ENCODE measurements at regions not wholly inside any gene's neighbourhood (a gene's known extent, or its start where the extent isn't known, plus 50 kb on each side); places are given as distances from the start of the nearest gene placed in this dataset.
A peak's percentile ranks its signal among the peaks of the same experiment; 100 is the strongest.

DNA sequence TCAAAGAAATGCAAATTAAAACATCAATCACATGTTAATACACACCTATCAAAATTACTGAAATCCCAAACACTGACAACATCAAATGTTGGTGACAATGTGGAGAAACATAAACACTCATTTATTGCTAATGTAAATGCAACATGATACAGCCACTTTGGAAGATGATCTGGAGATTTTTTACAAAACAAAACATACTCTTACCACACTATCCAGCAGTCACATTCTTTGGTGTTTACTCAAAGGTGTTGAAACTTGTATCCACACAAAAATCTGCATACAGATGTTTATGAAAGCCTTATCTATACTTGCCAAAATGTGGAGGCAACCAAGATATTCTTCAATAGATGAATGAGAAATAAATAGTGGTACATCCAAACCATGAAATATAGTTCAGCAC is 1219.5 kb upstream of the PCDH20 start:
- DNase-seq (ENCODE audit: low read depth) = no peak

DNA sequence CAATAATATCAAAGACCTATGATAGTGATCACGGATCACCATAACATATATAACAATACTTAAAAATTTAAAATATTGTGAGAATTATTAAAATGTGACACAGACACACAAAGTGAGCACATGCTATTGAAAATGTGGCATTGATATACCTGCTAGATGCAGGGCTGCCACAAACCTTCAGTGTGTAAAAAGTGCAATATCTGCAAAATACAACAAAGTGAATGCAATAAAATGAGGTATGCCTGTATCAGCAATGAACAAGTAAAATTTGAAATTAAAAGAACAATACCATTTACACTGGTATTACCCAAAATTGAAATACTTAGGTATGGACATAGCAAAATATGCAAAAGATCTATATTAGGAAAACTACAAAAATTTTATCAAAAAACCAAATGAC is 1217.8 kb upstream of the PCDH20 start:
- no peak for DNase-seq (ENCODE audit: low read depth)

DNA sequence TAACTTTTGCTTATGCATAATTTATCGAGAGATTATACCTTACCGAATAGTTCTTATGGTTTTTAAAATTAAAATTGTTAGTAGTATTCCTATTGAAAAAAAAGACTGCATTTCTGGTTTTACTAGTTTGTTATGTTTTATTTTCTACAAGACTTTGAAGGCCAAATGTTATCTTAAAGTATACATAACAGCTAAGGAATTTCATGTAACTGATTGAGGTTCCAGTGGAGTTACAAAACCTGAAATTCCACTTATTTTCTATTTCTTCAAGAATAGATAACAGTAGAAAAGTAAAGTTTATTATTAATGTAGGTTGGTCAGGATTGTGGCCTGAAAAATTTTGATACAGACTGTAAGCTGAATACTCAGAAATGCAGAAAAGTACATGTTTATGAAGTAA is 1216.0 kb upstream of the PCDH20 start:
- no peak for DNase-seq (ENCODE audit: low read depth)

- DNase-seq (ENCODE audit: low read depth) = no peak
Observed at GRCh38 chr13:62631124-62631523, 1215.5 kb upstream of the PCDH20 start.

GRCh38 chr13:62629618-62630017 is 1214.0 kb upstream of the PCDH20 start:
- no peak for DNase-seq (ENCODE audit: low read depth)

GRCh38 chr13:62627226-62627625 is 1211.6 kb upstream of the PCDH20 start:
- DNase-seq (ENCODE audit: low read depth) = no peak

GRCh38 chr13:62626771-62627170 is 1211.1 kb upstream of the PCDH20 start:
- DNase-seq (ENCODE audit: low read depth) = no peak

DNA sequence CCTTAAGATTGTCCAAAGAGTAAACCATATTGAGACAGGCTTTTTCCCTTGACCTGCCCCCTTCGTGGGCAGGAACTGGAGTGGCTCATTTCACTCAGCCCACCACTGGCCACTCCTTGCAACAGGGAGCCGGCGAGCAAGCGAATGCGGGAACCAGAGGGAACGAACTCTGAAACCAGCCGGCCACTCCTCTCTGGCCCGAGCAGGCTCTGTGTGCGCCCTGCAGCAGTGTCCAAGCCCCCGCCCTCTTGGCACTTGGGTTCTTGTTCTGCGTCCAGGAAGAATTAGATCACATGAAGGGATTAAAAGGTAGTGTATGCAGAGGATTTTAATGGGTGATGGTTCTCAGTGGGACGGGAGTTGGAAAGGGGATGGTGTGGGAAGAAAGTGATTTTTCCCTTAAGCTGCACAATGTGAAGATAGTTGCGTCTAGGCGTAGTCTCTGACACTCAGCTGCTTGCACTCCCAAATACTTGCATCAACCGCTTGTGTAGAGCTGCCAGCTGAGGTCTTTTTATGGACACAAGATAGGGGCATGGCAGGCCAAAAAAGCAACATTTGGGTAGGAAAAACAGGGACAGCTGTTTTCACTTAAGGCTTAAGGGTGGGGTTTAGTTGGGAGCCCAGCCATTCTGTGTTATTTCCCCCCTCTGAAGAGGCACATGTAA is 1209.7 kb upstream of the PCDH20 start:
- peak; percentile 2 for DNase-seq (ENCODE audit: low read depth)

- no peak for DNase-seq (ENCODE audit: low read depth)
Observed at GRCh38 chr13:62613819-62614218, 1198.2 kb upstream of the PCDH20 start.

DNA sequence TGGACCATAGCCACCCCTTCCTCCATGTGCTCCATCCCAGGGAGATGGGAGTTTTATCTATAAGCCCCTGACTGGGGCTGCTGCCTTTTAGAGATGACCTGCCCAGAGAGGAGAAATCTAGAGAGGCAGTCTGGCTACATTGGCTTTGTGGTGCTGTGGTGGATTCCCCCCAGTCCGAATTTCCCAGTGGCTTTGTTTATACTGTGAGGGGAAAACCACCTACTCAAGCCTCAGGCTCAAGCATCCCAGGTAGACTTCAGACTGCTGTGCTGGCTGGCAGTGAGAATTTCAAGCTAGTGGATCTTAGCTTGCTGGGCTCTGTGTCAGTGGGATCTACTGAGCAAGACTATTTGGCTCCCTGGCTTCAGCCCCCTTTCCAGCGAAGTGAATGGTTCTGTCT is 1195.7 kb upstream of the PCDH20 start:
- DNase-seq (ENCODE audit: low read depth) = no peak

DNA sequence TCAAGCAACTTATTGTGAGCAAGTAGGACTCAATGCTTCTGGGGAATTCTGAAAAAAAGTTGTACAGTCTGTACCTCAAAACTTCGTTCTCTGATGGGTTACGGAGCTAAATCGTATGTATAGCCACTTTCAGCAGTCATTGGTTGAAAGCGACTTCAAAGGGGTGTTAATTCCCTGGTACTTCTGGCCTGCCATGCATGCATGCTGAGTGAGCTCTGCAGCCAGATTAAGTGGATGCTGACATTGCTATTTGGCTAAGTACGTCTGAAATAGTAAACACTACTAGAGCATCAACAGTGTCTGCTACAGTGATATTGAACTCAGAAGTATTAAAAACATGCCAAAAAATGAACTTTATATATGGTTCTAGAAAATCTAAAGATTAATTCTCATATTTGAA is 1183.1 kb upstream of the PCDH20 start:
- DNase-seq (ENCODE audit: low read depth) = no peak

- no peak for DNase-seq (ENCODE audit: low read depth)
Observed at GRCh38 chr13:62595976-62596375, 1180.3 kb upstream of the PCDH20 start.

GRCh38 chr13:62593804-62594203 is 1178.2 kb upstream of the PCDH20 start:
- no peak for DNase-seq (ENCODE audit: low read depth)

DNA sequence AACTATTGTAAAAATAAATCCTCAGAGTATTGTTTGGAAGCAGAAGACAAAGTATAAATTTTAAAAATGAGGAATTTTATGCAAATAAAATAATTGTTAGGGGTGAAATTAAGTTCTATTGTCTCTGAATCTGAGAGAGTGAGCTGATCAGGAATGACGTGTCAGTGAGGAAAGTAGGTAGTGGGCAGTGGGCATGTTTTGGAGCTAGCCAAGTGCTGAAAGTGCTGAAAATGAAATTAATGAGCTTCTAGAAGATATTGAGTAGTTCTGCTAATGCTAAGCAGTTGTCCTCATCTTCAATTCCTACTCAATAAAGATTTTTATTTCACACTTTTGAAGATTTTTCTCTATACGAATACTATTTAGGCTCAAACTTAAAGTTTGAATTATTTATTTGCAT is 1167.8 kb upstream of the PCDH20 start:
- no peak for DNase-seq (ENCODE audit: low read depth)

GRCh38 chr13:62578402-62578801 is 1162.8 kb upstream of the PCDH20 start:
- DNase-seq (ENCODE audit: low read depth) = no peak

DNA sequence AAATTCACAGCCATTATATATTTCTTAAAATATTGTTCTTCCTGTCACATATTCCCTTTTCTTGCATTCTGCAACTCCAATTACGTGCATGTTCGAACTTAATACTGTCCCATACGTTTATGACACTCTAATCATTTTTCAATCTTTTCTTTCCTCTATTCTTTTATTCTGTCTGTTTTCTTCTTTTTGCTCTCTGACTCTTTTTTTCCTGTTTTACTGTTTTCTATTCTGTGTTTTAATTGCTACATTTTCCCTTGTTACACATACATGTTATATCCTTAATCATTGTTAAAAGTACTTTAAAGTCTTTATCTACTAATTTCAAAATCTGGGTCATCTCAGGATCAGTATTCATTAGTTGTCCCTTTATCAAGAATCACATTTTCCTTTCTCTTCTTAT is 1149.1 kb upstream of the PCDH20 start:
- no peak for DNase-seq (ENCODE audit: low read depth)

- no peak for DNase-seq (ENCODE audit: low read depth)
Observed at GRCh38 chr13:62563251-62563650, 1147.6 kb upstream of the PCDH20 start.

GRCh38 chr13:62556978-62557377 is 1141.3 kb upstream of the PCDH20 start:
- DNase-seq (ENCODE audit: low read depth) = no peak

- DNase-seq (ENCODE audit: low read depth) = no peak
Observed at GRCh38 chr13:62551588-62551987, 1135.9 kb upstream of the PCDH20 start.

DNA sequence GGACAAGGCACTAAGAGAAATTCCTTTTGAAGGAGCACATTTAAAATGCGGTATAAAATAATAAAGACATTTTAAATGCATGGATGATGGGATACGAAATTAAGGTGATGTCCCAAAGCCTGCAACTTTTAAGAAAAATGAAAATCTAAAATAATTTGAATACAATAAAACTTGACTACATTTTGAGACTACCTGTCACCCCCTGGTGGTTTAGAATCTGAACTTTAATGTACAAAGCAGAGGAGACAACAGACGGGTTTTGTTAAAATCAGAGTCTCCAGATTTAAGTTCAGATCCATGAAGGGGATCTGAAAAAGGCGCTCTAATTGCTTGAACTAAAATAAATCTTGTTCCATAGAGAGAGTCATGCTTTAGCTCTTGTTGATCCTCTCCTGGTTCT is 1129.3 kb upstream of the PCDH20 start:
- DNase-seq (ENCODE audit: low read depth) = no peak

DNA sequence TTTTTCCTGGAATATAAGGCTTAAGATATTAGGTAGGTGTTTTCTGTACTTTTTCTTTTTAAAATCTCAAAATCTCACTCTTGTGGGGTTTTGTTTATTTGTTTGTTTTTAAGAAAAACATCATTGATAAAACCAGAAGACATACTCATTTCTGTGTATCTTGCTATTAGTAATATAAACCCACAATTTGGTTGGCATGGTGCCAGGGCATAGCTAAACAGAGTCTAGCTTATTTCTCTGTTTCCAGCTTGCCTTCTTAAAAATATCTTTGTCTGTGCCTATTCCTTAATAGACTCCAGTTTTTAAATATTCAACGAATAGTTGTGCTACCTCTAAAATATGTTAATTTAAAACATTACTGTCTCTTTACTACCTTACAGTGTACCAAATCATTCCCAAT is 1121.9 kb upstream of the PCDH20 start:
- DNase-seq (ENCODE audit: low read depth) = no peak

DNA sequence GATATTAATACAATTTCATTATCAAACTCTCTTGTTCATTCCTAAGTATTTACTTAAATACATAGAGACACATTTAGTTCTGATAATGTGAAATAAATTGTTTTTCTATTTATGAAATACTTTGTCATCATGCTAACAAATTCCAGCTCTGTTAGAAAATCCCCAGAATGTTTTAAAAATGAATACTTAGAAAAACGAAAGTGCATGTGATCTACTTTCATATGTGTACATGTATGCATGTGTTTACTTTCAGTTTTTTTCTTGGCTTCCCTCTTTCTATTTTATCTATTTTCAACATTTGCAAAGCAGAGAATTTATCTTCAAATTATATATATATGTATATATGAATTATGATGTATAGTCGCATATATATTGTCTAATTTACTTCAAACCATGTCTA is 1110.0 kb upstream of the PCDH20 start:
- no peak for DNase-seq (ENCODE audit: low read depth)

GRCh38 chr13:62524498-62524897 is 1108.8 kb upstream of the PCDH20 start:
- DNase-seq (ENCODE audit: low read depth) = no peak

DNA sequence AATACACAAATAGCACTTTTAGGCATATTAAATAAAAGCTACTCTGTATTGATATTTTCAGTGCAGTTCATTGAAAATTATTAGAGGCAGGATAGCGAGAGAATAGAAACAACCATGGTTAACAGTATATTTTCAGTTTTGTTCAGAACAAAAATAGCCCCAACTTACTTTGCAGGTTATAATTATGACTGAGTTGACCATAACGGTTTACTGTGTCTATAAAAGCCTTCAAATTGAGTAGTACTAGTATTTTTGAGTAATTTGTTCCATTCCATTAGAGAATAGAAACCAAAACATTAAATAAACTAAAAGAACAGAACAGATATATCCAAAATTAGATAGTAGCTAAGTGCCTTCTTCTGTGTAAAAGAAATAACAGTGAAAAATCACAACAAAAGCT is 1108.4 kb upstream of the PCDH20 start:
- DNase-seq (ENCODE audit: low read depth) = no peak
